Loucy (cell line): ENCODE measurements at regions not wholly inside any gene's neighbourhood (a gene's known extent, or its start where the extent isn't known, plus 50 kb on each side); places are given as distances from the start of the nearest gene placed in this dataset.

ENCODE experiments used
- H2AFZ ChIP-seq: fragments of 200-600 bp; sonication (generic); 2 replicates; pipeline ENCODE4 v1.6.0; 2016; ENCODE audit warnings: antibody characterized with exemption, mild to moderate bottlenecking, low read length, moderate library complexity
- H3F3A ChIP-seq: fragments of 200-600 bp; 2 replicates; pipeline ENCODE4 v1.6.0; 2016; ENCODE audit warnings: antibody characterized with exemption, low read depth, mild to moderate bottlenecking
- H3K27me3 ChIP-seq: fragments of 200-600 bp; sonication (generic); 2 replicates; pipeline ENCODE4 v1.6.1; 2014; ENCODE audit warnings: low read length, mild to moderate bottlenecking; ENCODE audit not compliant: insufficient read depth, poor library complexity, severe bottlenecking
- H3K36me3 ChIP-seq: fragments of 200-600 bp; sonication (generic); 2 replicates; pipeline ENCODE4 v1.6.1; 2016; ENCODE audit warnings: low read length; ENCODE audit not compliant: insufficient read depth
- H3K4me1 ChIP-seq: fragments of 200-600 bp; sonication (generic); 2 replicates; pipeline ENCODE4 v1.5.1; 2014; ENCODE audit warnings: low read length, mild to moderate bottlenecking; ENCODE audit not compliant: insufficient read depth, poor library complexity, severe bottlenecking
- H3K4me2 ChIP-seq: fragments of 200-600 bp; sonication (generic); 2 replicates; pipeline ENCODE4 v1.6.0; 2014; ENCODE audit warnings: antibody characterized with exemption, low read length, low read depth, mild to moderate bottlenecking; ENCODE audit not compliant: poor library complexity, severe bottlenecking
- H3K4me3 ChIP-seq: fragments of 200-600 bp; sonication (generic); 2 replicates; pipeline ENCODE4 v1.5.1; 2014; ENCODE audit warnings: low read length, mild to moderate bottlenecking, mixed read lengths; ENCODE audit not compliant: poor library complexity, severe bottlenecking
- H3K79me2 ChIP-seq: fragments of 200-600 bp; sonication (generic); 2 replicates; pipeline ENCODE4 v1.6.1; 2014; ENCODE audit warnings: low read length; ENCODE audit not compliant: insufficient read depth
- H3K9ac ChIP-seq: fragments of 200-600 bp; sonication (generic); 2 replicates; pipeline ENCODE4 v1.6.0; 2014; ENCODE audit warnings: mild to moderate bottlenecking, low read depth, low read length, moderate library complexity; ENCODE audit not compliant: poor library complexity, severe bottlenecking
- H3K9me2 ChIP-seq: fragments of 200-600 bp; sonication (generic); replicated peaks from 2 replicates; pipeline ENCODE4 v1.6.1; 2016; ENCODE audit warnings: low read depth, low read length, mixed read lengths
- H3K9me3 ChIP-seq: fragments of 200-600 bp; sonication (generic); 2 replicates; pipeline ENCODE4 v1.6.1; 2014; ENCODE audit warnings: mild to moderate bottlenecking, antibody characterized with exemption, low read length, low read depth; ENCODE audit not compliant: insufficient read depth
- H4K20me1 ChIP-seq: fragments of 200-600 bp; sonication (generic); 2 replicates; pipeline ENCODE4 v1.6.0; 2014; ENCODE audit warnings: antibody characterized with exemption, low read length, mild to moderate bottlenecking; ENCODE audit not compliant: insufficient read depth, poor library complexity, severe bottlenecking
- EZH2phosphoT487 ChIP-seq: fragments of 200-600 bp; IDR thresholded peaks from 2 replicates; pipeline ENCODE4 v1.6.1; 2018; ENCODE audit warnings: antibody characterized with exemption, mild to moderate bottlenecking, moderate library complexity, borderline replicate concordance
- TF ChIP-seq, protein P1 (sequence below): fragments of 200-600 bp; sonication (generic); conservative IDR thresholded peaks from 2 replicates; pipeline ENCODE4 v1.5.1; 2014; ENCODE audit warnings: mild to moderate bottlenecking, antibody characterized with exemption, low read length

DNA sequence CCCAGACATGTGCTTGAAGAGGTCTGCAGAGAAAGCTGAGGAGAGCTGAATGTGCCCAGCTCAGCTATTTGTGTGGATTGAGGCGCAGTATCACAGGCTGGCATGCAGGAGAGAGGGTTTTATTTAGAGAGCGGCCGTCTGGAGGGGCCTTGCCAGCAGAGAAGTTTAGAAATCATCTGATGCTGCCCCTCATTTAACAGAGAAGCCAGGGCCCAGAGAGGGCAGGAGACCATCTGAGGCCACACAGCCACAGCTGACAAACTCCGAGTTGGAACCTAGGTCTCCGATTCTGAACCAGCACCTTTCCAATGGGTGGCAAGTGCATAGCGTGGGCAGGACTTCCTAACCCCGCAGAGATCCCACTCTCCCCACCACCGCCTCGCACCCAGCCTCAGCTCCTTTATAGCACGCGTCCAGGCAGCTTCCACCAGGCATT is 101.0 kb downstream of the LSM3 start:
- no peaks in the 10 kb centered on the region for H3F3A ChIP-seq
- H3K4me1 ChIP-seq, result no peaks in the 10 kb centered on the region
- H4K20me1 ChIP-seq, result no peaks in the 10 kb centered on the region
- TF ChIP-seq, protein P1, sequence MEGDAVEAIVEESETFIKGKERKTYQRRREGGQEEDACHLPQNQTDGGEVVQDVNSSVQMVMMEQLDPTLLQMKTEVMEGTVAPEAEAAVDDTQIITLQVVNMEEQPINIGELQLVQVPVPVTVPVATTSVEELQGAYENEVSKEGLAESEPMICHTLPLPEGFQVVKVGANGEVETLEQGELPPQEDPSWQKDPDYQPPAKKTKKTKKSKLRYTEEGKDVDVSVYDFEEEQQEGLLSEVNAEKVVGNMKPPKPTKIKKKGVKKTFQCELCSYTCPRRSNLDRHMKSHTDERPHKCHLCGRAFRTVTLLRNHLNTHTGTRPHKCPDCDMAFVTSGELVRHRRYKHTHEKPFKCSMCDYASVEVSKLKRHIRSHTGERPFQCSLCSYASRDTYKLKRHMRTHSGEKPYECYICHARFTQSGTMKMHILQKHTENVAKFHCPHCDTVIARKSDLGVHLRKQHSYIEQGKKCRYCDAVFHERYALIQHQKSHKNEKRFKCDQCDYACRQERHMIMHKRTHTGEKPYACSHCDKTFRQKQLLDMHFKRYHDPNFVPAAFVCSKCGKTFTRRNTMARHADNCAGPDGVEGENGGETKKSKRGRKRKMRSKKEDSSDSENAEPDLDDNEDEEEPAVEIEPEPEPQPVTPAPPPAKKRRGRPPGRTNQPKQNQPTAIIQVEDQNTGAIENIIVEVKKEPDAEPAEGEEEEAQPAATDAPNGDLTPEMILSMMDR, result no peak
- TF ChIP-seq EZH2phosphoT487, result no peak
- no peak overlapping the region for H3K4me2 ChIP-seq
- H3K9me2 ChIP-seq, result no peaks in the 10 kb centered on the region
- H3K27me3 ChIP-seq, result no peaks in the 10 kb centered on the region
- H3K9me3 ChIP-seq, result no peaks in the 10 kb centered on the region
- H2AFZ ChIP-seq, result no peak overlapping the region
- no peaks in the 10 kb centered on the region for H3K36me3 ChIP-seq
- no peaks in the 10 kb centered on the region for H3K79me2 ChIP-seq
- no peak overlapping the region for H3K4me3 ChIP-seq
- H3K9ac ChIP-seq, result no peak overlapping the region

DNA sequence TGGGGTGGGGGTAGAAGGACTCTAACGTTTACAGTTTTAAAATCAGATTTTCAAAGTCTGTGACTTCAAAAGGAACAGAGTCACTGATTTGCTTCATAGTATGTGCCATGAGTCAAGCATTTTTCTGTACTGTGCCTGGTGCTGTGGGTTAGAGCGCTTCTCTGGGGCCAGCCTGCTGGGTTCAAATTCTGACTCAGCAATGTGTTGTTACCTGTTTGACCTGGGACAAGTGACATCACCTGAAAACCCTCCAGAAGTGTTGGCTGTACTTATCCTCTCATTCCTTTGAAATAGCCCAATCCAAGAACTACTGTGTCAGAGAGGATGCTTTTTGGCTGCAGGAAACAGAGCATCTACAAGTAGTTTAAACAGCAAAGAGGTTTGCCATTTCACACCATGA is 101.7 kb downstream of the LSM3 start:
- Histone ChIP-seq H3K9ac (no peak overlapping the region), H4K20me1 (no peaks in the 10 kb centered on the region), H3K27me3 (no peaks in the 10 kb centered on the region), H3K9me2 (no peaks in the 10 kb centered on the region), H3K79me2 (no peaks in the 10 kb centered on the region), H3K4me1 (no peaks in the 10 kb centered on the region), H3F3A (no peaks in the 10 kb centered on the region), H2AFZ (no peak overlapping the region), H3K4me3 (no peak overlapping the region), H3K9me3 (no peaks in the 10 kb centered on the region), H3K36me3 (no peaks in the 10 kb centered on the region), H3K4me2 (no peak overlapping the region)
- TF ChIP-seq, protein P1, result no peak
- TF ChIP-seq EZH2phosphoT487, result no peak

DNA sequence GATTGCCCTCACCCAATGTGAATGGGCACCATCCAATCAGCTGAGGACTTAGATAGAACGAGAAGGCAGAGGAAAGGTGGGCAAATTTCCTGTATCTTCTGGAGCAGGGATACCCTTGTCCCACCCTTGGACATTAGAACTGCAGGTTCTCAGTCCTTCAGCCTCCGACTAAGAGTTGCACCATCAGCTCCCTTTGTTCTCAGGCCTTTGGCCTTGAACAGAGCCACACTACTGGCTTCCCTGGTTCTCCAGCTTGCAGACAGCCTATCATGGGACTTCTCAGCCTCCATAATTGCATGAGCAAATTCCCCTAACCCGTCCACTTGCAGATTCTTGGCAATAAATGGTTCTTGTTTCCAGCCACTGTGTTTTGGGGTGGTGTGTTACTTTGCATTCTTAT is 102.4 kb downstream of the LSM3 start:
- Histone ChIP-seq H3K79me2 (no peaks in the 10 kb centered on the region), H3K9ac (no peak overlapping the region), H3K9me3 (no peaks in the 10 kb centered on the region), H2AFZ (no peak overlapping the region), H3K9me2 (no peaks in the 10 kb centered on the region), H3F3A (no peaks in the 10 kb centered on the region), H3K4me2 (no peak overlapping the region), H3K4me1 (no peaks in the 10 kb centered on the region), H3K4me3 (no peak overlapping the region), H4K20me1 (no peaks in the 10 kb centered on the region), H3K27me3 (no peaks in the 10 kb centered on the region), H3K36me3 (no peaks in the 10 kb centered on the region)
- TF ChIP-seq, protein P1, result no peak
- TF ChIP-seq EZH2phosphoT487, result no peak
